ENCODE measurements at regions not wholly inside any gene's neighbourhood (a gene's known extent, or its start where the extent isn't known, plus 50 kb on each side); places are given as distances from the start of the nearest gene placed in this dataset.

- no peak for TF ChIP-seq CTCF (IDR thresholded peaks at IDR 0.05)
- Histone ChIP-seq H3K36me3 (no peaks in the 10 kb centered on the region), H3K4me3 (no peak overlapping the region), H3K9me3 (no peaks in the 10 kb centered on the region), H3K4me1 (no peaks in the 10 kb centered on the region), H3K27ac (no peak overlapping the region), H3K27me3 (peaks cover 0 to 6% of the 10 kb centered on the region in 2 donors)
- DNase-seq: no peak
- intact Hi-C loops (cut with DNase I; ENCODE audit: low total_unique reads): no loop called here
Measured at GRCh38 chr20:6604179-6604578, 163.3 kb upstream of the BMP2 start.

- TF ChIP-seq CTCF (IDR thresholded peaks at IDR 0.05): no peak
- Histone ChIP-seq H3K36me3 (no peaks in the 10 kb centered on the region), H3K27ac (no peak overlapping the region), H3K9me3 (no peaks in the 10 kb centered on the region), H3K4me3 (no peak overlapping the region), H3K27me3 (no peaks in the 10 kb centered on the region), H3K4me1 (peaks cover 0 to 5% (median 3%) of the 10 kb centered on the region in 4 donors)
- intact Hi-C loops (cut with DNase I; ENCODE audit: low total_unique reads): no loop called here
- no peak for DNase-seq
Measured at GRCh38 chr20:6599876-6600735, 167.4 kb upstream of the BMP2 start.

GRCh38 chr20:6595704-6596103, 171.8 kb upstream of the BMP2 start:
- no peak for TF ChIP-seq CTCF (IDR thresholded peaks at IDR 0.05)
- no peaks in the 10 kb centered on the region for H3K36me3 ChIP-seq
- no peaks in the 10 kb centered on the region for H3K9me3 ChIP-seq
- H3K4me3 ChIP-seq: no peak overlapping the region
- H3K27ac ChIP-seq: no peak overlapping the region
- intact Hi-C loops (cut with DNase I; ENCODE audit: low total_unique reads): no loop called here
- no peaks in the 10 kb centered on the region for H3K27me3 ChIP-seq
- peaks cover 0 to 5% (median 3%) of the 10 kb centered on the region in 4 donors for H3K4me1 ChIP-seq
- no peak for DNase-seq

- intact Hi-C loops (cut with DNase I; ENCODE audit: low total_unique reads): no loop called here
- TF ChIP-seq CTCF (IDR thresholded peaks at IDR 0.05): no peak
- H3K27me3 ChIP-seq: no peaks in the 10 kb centered on the region
- H3K4me3 ChIP-seq: no peak overlapping the region
- H3K27ac ChIP-seq: no peak overlapping the region
- H3K4me1 ChIP-seq: peaks cover 0 to 5% (median 3%) of the 10 kb centered on the region in 4 donors
- no peaks in the 10 kb centered on the region for H3K9me3 ChIP-seq
- no peak for DNase-seq
- H3K36me3 ChIP-seq: no peaks in the 10 kb centered on the region
Measured at GRCh38 chr20:6590891-6591637, 176.4 kb upstream of the BMP2 start.

- H3K27ac ChIP-seq: no peak overlapping the region
- TF ChIP-seq CTCF (IDR thresholded peaks at IDR 0.05): no peak
- H3K9me3 ChIP-seq: no peaks in the 10 kb centered on the region
- H3K36me3 ChIP-seq: no peaks in the 10 kb centered on the region
- DNase-seq: no peak
- H3K4me1 ChIP-seq: no peaks in the 10 kb centered on the region
- no peaks in the 10 kb centered on the region for H3K27me3 ChIP-seq
- intact Hi-C loops (cut with DNase I; ENCODE audit: low total_unique reads): no loop called here
- no peak overlapping the region for H3K4me3 ChIP-seq
Measured at GRCh38 chr20:6588296-6588695, 179.2 kb upstream of the BMP2 start.
